ENCODE measurements at regions not wholly inside any gene's neighbourhood (a gene's known extent, or its start where the extent isn't known, plus 50 kb on each side); places are given as distances from the start of the nearest gene placed in this dataset.

DNA sequence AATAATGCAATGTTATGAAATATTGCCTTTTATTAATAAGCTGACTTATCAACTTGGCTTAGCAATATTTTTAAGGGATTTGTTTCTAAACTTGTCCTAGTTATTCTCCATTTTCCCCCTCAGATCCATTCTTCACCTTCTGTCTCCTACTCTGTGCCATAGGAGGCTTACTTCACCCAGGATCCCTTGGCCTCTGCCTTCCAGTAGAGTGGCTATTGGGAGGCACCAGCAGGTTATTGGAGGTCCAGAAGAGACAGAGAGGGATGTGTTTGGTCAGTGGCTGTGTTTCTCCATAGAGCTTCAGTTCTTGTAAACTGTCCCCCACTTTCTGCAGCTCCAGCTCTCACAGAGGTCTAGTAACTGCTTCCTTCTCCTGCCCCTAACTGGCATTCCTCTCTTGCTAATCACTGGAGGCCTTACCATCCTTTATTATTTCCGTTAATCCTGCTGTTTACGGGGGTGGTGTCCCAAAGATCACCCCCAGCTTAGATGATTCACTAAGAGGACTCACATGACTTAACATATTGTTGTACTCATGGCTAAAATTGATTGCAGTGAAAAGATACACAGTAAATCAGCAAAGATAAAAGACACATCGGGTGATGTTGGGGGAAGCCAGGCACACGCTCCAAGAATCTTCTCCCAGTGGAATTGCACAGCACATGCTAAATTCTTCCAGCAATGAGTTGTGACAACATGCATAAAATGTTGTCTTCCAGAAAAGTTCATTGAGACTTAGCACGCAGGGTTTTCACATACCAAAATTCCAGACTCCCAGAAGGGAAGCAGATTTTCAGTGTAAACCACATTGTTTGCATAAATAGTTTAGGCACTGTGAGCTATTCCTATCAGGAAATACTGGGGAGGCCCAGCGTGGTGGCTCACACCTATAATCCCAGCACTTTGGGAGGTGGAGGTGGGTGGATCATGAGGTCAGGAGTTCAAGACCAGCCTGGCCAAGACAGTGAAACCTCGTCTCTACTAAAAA is 67.5 kb downstream of the RPL22L1 start (continued):
- TF ChIP-seq, protein P1, sequence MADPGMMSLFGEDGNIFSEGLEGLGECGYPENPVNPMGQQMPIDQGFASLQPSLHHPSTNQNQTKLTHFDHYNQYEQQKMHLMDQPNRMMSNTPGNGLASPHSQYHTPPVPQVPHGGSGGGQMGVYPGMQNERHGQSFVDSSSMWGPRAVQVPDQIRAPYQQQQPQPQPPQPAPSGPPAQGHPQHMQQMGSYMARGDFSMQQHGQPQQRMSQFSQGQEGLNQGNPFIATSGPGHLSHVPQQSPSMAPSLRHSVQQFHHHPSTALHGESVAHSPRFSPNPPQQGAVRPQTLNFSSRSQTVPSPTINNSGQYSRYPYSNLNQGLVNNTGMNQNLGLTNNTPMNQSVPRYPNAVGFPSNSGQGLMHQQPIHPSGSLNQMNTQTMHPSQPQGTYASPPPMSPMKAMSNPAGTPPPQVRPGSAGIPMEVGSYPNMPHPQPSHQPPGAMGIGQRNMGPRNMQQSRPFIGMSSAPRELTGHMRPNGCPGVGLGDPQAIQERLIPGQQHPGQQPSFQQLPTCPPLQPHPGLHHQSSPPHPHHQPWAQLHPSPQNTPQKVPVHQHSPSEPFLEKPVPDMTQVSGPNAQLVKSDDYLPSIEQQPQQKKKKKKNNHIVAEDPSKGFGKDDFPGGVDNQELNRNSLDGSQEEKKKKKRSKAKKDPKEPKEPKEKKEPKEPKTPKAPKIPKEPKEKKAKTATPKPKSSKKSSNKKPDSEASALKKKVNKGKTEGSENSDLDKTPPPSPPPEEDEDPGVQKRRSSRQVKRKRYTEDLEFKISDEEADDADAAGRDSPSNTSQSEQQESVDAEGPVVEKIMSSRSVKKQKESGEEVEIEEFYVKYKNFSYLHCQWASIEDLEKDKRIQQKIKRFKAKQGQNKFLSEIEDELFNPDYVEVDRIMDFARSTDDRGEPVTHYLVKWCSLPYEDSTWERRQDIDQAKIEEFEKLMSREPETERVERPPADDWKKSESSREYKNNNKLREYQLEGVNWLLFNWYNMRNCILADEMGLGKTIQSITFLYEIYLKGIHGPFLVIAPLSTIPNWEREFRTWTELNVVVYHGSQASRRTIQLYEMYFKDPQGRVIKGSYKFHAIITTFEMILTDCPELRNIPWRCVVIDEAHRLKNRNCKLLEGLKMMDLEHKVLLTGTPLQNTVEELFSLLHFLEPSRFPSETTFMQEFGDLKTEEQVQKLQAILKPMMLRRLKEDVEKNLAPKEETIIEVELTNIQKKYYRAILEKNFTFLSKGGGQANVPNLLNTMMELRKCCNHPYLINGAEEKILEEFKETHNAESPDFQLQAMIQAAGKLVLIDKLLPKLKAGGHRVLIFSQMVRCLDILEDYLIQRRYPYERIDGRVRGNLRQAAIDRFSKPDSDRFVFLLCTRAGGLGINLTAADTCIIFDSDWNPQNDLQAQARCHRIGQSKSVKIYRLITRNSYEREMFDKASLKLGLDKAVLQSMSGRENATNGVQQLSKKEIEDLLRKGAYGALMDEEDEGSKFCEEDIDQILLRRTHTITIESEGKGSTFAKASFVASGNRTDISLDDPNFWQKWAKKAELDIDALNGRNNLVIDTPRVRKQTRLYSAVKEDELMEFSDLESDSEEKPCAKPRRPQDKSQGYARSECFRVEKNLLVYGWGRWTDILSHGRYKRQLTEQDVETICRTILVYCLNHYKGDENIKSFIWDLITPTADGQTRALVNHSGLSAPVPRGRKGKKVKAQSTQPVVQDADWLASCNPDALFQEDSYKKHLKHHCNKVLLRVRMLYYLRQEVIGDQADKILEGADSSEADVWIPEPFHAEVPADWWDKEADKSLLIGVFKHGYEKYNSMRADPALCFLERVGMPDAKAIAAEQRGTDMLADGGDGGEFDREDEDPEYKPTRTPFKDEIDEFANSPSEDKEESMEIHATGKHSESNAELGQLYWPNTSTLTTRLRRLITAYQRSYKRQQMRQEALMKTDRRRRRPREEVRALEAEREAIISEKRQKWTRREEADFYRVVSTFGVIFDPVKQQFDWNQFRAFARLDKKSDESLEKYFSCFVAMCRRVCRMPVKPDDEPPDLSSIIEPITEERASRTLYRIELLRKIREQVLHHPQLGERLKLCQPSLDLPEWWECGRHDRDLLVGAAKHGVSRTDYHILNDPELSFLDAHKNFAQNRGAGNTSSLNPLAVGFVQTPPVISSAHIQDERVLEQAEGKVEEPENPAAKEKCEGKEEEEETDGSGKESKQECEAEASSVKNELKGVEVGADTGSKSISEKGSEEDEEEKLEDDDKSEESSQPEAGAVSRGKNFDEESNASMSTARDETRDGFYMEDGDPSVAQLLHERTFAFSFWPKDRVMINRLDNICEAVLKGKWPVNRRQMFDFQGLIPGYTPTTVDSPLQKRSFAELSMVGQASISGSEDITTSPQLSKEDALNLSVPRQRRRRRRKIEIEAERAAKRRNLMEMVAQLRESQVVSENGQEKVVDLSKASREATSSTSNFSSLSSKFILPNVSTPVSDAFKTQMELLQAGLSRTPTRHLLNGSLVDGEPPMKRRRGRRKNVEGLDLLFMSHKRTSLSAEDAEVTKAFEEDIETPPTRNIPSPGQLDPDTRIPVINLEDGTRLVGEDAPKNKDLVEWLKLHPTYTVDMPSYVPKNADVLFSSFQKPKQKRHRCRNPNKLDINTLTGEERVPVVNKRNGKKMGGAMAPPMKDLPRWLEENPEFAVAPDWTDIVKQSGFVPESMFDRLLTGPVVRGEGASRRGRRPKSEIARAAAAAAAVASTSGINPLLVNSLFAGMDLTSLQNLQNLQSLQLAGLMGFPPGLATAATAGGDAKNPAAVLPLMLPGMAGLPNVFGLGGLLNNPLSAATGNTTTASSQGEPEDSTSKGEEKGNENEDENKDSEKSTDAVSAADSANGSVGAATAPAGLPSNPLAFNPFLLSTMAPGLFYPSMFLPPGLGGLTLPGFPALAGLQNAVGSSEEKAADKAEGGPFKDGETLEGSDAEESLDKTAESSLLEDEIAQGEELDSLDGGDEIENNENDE (IDR thresholded peaks at IDR 0.05; ENCODE audit: low read depth, low read length) = no peak
- TF ChIP-seq FOXK2 (conservative IDR thresholded peaks at IDR 0.05 in 1 of 2, IDR thresholded peaks at IDR 0.05 in 1 of 2; ENCODE audit: low read depth in 2 of 2) (0 out of 4 replicates have a peak, but pooled peaks of 1 of the 2 experiments have one; percentile 12), EZH2 (IDR thresholded peaks at IDR 0.05; ENCODE audit: borderline replicate concordance, low read depth, low read length) (no peak), TAF1 (IDR thresholded peaks at IDR 0.05; ENCODE audit: control insufficient read depth, extremely low read depth, insufficient read depth, low read length, severe bottlenecking) (no peak), RHOXF2B (CRISPR knock-in tag; conservative IDR thresholded peaks at IDR 0.05) (no peak), TEAD1 (CRISPR knock-in tag; IDR thresholded peaks at IDR 0.05) (0 out of 4 replicates have a peak, but pooled peaks of 1 of the 2 experiments have one; percentile 11), EGR1 (conservative IDR thresholded peaks at IDR 0.05) (peak; percentile 85), ZNF583 (CRISPR knock-in tag; IDR thresholded peaks at IDR 0.05) (0 out of 2 replicates have a peak, but pooled peaks have one; percentile 40), THRAP3 (IDR thresholded peaks at IDR 0.05; ENCODE audit: borderline replicate concordance) (no peak), ZNF586 (CRISPR knock-in tag; conservative IDR thresholded peaks at IDR 0.05) (no peak), JUND (IDR thresholded peaks at IDR 0.05; ENCODE audit: borderline replicate concordance, low read depth, low read length) (peak; percentile 80; the same call in 1 of the 2 replicates), JUND (tag; IDR thresholded peaks at IDR 0.05; ENCODE audit: borderline replicate concordance, low read depth, low read length) (peak; percentile 57; the same call in 2 of the 3 replicates), TSC22D4 (tag; IDR thresholded peaks at IDR 0.05) (no peak)
- TF ChIP-seq, protein P2, sequence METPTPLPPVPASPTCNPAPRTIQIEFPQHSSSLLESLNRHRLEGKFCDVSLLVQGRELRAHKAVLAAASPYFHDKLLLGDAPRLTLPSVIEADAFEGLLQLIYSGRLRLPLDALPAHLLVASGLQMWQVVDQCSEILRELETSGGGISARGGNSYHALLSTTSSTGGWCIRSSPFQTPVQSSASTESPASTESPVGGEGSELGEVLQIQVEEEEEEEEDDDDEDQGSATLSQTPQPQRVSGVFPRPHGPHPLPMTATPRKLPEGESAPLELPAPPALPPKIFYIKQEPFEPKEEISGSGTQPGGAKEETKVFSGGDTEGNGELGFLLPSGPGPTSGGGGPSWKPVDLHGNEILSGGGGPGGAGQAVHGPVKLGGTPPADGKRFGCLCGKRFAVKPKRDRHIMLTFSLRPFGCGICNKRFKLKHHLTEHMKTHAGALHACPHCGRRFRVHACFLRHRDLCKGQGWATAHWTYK (CRISPR knock-in tag; IDR thresholded peaks at IDR 0.05) = no peak

Measured in K562 (cell line).